NCI-H2081 (cell line): ENCODE measurements at regions not wholly inside any gene's neighbourhood (a gene's known extent, or its start where the extent isn't known, plus 50 kb on each side); places are given as distances from the start of the nearest gene placed in this dataset.

Source experiments
- DNase-seq, 2 experiments: peaks; one replicate each; lab custom pipeline; 2025; lab: John Stamatoyannopoulos, UW

DNA sequence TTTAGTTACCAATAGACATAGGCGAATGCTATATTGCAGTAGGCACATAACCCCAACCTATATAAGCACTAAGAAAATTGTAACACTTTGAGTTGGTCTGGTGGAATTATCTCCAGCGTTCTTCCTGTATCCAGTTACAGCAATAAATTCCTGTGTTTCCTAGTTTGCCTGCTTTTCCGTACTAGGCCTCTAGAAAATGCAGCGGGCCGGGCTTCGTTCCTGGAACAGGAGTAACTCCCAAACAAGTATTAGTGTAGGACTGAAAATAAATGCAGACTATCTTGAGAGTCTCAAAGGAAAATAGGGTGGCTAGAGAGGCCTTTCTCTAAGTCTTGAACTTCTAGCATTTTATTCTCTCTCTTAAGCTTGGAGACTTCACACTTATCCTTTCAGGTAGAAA lies 159.8 kb downstream of the OR13H1 start:
- DNase-seq: peak in 1 of 2 experiments; percentile 2

GRCh38 chrX:131704136-131704695 lies 160.3 kb downstream of the OR13H1 start:
- DNase-seq: peak; percentile 53 to 64

GRCh38 chrX:131709553-131709952 lies 165.7 kb downstream of the OR13H1 start:
- DNase-seq: no peak

DNA sequence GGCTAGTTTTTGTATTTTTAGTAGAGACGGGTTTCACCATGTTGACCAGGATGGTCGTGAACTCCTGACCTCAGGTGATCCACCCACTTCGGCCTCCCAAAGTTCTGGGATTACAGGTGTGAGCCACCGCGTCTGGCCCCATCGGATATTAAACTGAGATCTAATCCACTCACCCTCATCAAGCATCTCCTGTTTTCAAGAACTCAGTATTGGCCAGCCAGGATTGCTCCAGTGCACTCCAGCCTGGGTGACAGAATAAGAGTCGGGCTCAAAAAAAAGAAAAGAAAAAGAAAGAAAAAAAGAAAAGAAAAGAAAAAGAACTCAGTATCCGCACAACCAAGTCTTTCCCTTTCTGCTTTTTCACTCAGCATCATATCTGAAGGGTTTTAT lies 167.6 kb downstream of the OR13H1 start:
- no peak for DNase-seq

DNA sequence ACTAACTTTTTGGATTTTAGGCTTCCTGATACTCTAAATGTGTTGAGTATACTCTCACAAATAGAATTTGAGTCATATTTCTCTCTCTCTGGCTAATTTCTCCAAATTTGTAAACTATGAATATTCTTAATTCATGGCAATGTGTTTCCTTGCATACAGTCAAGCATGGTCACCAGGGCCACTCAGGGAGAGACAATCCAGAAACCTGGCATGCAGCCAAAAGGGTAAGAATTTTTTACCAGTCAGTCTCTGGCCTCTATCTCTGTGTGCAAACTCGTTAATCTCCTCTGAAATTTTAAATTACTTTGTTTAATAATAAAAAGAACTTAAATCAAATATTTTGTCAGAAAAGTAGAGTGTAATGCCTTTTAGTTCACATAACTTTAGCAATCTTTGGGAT lies 179.8 kb downstream of the OR13H1 start:
- DNase-seq: no peak

GRCh38 chrX:131724292-131724691 lies 180.4 kb downstream of the OR13H1 start:
- DNase-seq: no peak

DNA sequence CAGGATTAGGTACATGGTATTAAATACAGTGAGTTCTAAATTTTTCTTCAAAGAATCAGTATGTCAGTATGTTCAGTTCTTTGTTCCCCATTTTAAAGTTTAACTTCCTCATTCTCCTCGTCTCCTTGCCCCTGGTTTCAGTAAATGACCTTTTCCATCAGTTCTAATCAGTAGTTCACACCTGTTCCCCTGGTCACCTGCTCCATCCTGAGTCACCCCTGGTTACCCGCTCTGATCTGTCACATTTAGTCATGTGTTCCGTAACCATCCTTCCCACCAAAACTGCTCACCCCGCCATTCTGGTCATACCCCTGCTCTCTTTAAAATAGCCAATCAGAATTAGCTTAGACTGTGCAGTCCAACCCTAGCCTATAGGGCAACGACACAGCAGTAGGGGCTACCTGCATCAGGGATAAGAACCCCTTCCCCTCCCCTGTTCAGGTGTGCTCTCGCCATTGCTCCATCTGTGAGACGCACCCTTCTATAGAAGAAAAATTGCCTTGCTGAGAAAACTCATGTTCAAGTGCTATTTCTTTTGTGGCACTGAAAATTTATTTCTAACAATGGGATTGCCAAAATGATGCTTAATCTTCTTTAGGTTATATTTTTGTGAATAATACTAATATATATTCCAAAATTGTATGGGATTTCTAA lies 181.3 kb downstream of the OR13H1 start:
- no peak for DNase-seq

DNA sequence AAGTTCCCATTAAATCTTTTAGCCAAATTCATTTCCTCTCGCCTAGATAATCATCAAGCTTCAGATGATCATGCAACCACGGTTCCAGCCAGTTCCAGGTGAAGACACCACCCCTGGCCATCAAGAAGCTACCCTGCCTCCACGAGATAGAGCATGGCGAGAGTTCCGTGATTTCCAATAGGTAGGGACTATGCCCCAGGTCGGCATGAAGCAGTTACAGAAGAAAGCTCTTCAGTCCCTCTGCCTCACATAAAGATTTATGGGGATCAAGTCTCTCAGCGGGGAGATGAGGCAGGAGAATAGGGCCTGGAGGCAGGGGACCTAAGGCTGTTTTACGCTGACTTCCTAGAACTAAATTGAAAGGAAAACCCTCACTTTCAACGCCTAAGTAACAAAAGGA lies 183.9 kb downstream of the OR13H1 start:
- DNase-seq: no peak

- DNase-seq: peak; percentile 60 to 74
Observed at GRCh38 chrX:131728295-131729145, 184.6 kb downstream of the OR13H1 start.

DNA sequence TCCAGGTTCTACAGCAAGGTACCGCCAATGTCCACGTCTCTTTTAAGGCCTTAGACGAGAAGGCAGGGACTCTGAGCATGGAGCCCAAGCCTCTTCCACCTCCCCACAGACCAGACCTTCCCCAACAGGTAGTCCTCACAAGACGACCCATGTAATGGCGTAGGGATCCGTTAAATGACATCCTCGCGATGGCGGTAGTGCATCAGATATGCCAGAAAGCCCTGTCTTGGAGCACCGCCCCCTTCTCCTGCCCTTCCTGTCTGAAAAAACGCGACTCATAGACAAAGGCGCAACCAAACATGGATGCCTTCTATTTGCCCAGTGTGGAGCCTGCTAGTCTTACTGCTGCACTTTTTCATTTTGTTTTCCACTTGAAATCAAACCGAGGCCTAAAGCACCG lies 185.4 kb downstream of the OR13H1 start:
- peak; percentile 49 to 71 for DNase-seq

DNA sequence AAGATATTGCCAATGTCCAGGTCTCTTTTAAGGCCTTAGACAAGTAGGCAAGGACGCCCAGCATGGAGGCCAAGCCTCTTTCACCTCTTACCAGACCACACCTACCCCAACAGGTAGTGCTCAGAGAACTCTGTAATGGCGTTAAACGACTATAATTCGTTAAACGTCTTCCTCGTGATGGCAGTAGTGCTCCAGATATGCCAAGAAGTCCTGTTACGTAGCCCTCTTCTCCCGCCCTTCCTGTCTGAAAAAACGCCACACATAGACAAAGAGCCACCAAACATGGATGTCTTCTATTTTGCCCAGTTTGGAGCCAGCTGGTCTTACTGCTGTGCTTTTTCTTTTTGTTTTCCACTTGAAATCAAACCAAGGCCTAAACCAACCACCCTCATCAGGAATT lies 190.7 kb downstream of the OR13H1 start:
- DNase-seq: peak; percentile 22 to 36

- no peak for DNase-seq
Observed at GRCh38 chrX:131735127-131735526, 191.3 kb downstream of the OR13H1 start.

DNA sequence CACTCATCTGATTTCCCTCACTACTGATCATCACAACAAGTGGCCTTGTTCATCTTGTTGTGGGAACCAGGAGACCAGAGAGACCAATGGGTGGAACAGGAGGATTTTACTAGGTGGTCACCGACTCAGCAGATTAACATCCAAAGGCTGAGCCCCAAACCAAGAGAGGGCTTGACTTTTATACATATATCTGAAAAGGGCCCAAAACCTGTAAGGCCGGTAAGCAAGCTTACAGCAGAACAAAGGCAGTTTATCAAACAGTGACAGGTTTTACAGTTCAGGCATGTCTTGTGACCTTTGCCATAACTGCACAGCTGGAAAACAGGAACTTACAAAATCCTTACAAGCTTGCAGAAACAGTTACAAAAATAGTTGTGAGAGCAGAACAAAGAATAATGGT lies 195.9 kb downstream of the OR13H1 start:
- no peak for DNase-seq

DNA sequence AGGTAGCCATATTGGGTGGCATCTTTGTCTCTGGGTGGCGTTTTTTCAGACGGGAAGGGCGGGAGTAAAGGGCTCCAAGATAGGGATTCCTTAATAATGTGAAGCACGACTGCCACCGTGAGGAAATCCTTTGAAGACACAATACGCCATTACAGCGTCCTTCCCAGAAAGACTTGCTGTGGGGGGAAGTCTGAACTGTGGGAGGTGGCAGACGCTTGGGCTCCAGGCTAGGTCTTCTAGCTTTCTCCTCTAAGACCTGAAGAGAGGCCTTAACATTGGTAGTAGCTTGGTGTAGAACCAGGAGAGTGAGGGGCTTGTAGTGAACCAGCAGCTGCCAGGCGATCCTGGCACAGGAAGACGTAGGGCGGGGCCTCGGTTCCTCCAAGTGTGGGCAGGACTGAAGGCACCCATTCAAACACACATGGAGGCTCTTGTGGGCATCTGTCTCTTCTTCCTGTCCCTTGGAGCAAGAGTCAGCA lies 197.3 kb downstream of the OR13H1 start:
- DNase-seq: peak; percentile 62 to 69

DNA sequence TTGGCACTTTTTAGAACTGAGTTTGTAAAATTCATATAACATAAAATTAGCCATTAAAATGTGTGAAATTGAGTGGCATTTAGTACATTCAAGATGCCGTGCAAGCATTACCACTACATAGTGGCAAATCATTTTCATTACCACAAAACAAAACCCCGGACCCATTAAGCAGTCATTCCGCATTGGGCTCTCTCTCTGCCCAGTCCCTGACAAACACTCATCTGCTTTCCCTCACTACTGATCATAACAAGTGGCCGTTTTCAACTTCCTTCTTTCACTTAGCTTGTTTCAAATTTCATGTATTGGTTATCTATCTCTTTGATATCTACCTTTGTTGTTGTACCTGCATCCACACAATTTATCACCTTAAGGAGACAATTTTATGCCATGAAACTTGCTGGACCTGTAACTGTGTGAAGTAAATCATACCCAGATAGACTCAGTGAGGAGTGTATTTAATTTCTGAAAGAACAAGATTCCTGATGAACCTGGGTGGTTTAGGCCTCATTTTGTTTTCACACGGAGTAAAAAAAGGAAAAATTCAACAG lies 202.1 kb downstream of the OR13H1 start:
- no peak for DNase-seq

- DNase-seq: peak; percentile 63
Observed at GRCh38 chrX:131746491-131746968, 202.7 kb downstream of the OR13H1 start.

DNA sequence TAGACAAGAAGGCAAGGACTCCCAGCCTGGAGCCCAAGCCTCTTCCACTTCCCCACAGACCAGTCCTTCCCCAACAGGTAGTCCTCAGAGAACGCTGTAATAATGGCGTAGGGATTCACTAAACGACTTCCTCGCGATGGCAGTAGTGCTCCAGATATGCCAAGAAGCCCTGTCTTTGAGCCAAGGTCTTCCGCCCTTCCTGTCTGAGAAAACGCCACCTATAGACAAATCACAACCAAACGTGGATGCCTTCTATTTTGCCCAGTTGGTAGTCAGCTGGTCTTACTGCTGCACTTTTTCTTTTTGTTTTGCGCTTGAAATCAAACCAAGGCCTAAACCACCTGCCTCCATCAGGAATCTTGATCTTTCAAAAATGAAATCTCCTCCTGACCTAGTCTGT lies 203.3 kb downstream of the OR13H1 start:
- DNase-seq: peak; percentile 31 to 65

DNA sequence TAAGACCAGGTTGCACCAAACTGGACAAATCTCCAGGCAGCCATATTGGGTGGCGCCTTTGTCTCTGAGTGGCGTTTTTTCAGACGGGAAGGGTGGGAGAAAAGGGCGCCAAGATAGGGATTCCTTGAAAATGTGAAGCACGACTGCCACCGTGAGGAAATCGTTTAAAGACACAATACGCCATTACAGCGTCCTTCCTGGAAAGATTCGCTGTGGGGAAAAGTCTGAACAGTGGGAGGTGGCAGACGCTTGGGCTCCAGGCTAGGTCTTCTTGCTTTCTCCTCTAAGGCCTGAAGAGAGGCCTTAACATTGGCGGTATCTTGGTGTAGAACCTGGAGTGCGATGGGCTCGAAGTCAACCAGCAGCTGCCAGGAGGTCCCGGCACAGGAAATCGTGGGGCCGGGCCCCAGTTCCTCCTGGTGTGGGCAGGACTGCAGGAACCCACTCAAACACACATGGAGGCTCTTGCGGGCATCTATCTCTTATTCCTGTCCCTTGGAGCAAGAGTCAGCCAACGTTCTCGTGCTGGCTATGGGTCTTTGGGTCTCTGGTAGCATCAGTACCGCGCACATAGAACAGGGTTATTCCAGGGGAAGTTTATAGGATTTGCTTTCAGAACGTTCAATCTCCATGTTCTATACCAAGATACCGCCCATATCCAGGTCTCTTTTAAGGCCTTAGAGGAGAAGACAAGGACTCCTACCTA lies 208.8 kb downstream of the OR13H1 start:
- DNase-seq: peak; percentile 58 to 60

GRCh38 chrX:131762802-131763234 lies 218.9 kb downstream of the OR13H1 start:
- peak; percentile 45 to 63 for DNase-seq

DNA sequence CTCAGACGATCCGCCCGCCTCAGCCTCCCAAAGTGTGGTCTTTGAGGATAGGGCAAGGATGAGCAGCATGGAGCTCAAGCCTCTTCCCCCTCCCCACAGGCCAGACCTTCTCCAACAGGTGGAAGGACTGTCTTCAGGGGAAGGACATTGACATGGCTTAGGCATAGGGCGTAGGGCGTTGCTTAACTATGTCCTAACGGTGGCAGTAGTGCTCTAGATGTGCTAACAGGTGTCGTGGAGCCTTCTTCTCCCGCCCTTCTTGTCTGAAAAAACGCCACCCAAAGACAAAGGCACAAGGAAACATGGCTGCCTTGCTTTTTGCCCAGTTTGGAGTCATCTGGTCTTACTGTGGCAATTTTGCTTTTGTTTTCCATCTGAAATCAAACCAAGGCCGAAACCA lies 219.8 kb downstream of the OR13H1 start:
- peak; percentile 62 to 69 for DNase-seq

DNA sequence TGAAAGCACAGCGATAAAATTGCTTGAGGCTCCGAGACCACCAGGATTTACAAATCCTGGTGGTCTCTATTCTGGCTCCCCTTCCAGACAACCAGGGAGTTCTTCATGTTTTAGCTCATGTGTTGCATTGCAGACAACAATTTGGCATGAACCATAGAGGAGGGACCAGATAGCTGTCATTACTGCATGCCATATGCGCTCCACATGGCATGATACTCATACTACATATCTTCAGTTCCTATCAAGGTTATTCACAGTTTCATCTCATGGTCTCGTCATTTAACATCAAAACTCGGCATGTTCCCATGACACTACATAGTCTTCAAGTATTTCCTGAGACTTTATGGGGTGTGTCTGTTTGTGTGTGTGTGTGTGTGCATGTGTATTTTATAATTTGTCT lies 220.3 kb downstream of the OR13H1 start:
- no peak for DNase-seq
